ENCODE measurements at regions not wholly inside any gene's neighbourhood (a gene's known extent, or its start where the extent isn't known, plus 50 kb on each side); places are given as distances from the start of the nearest gene placed in this dataset.
A peak's percentile ranks its signal among the peaks of the same experiment; 100 is the strongest.

DNA sequence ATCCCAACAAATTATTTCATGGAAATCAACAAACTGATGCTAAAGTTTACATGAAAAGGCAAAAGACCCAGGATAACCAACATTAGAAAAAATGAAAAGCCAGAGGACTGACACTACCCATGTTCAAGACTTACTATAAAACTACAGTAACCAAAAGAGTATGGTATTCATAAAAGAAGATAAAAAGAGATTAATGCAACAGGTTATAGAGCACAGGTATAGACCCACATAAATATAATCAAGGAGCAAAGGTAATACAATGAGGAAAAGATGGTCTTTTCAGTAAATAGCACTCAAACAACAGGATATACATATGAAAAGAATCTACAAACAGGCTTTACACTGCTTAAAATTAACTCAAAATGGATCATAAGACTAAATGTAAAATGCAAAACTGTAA lies 1342.7 kb downstream of the UQCRFS1 start:
- H4K91ac ChIP-seq (ENCODE audit: low read depth, low read length, poor library complexity) = no peak overlapping the region
- no peak overlapping the region for H2AK5ac ChIP-seq (ENCODE audit: low read depth, low read length)
- H2BK12ac ChIP-seq (ENCODE audit: low read length) = no peak overlapping the region
- H3K27ac ChIP-seq (replicated peaks; ENCODE audit: low read length) = no peak overlapping the region
- H3K4me3 ChIP-seq (ENCODE audit: low read length in 2 of 2) = no peak overlapping the region
- DNase-seq (ENCODE audit: low spot score) = no peak
- H2AFZ ChIP-seq (ENCODE audit: low read length) = no peak overlapping the region
- H3K18ac ChIP-seq (ENCODE audit: low read length) = no peak overlapping the region
- H2BK120ac ChIP-seq (ENCODE audit: low read depth, low read length) = no peak overlapping the region
- no peaks in the 10 kb centered on the region for H3K27me3 ChIP-seq (ENCODE audit: control insufficient read depth in 3 of 3, insufficient read depth in 3 of 3, low read depth in 1 of 3, low read length in 3 of 3)
- no peaks in the 10 kb centered on the region for H3K36me3 ChIP-seq (replicated peaks in 1 of 2; ENCODE audit: control insufficient read depth in 2 of 2, insufficient read depth in 2 of 2, low read length in 2 of 2)
- H3K79me1 ChIP-seq (ENCODE audit: low read depth, low read length) = no peaks in the 10 kb centered on the region
- H3K4me2 ChIP-seq (ENCODE audit: insufficient read depth, low read length, poor library complexity, severe bottlenecking) = no peak overlapping the region
- no peak overlapping the region for H3K4ac ChIP-seq (ENCODE audit: low read length)
- no peak overlapping the region for H3K9ac ChIP-seq (ENCODE audit: low read depth, low read length, poor library complexity)
- H3K4me1 ChIP-seq (ENCODE audit: control insufficient read depth in 2 of 2, insufficient read depth in 1 of 2, low read depth in 1 of 2, low read length in 2 of 2) = no peaks in the 10 kb centered on the region
- H2BK15ac ChIP-seq (ENCODE audit: low read length) = no peak overlapping the region
- peaks cover 0 to 15% of the 10 kb centered on the region in 2 donors for H3K9me3 ChIP-seq (replicated peaks in 1 of 2; ENCODE audit: control insufficient read depth in 2 of 2, insufficient read depth in 1 of 2, low read depth in 1 of 2, low read length in 2 of 2)
- H4K8ac ChIP-seq (ENCODE audit: low read depth, low read length) = no peak overlapping the region
- no peak overlapping the region for H3K14ac ChIP-seq (ENCODE audit: low read length)
- H2BK5ac ChIP-seq (ENCODE audit: low read length) = no peak overlapping the region
- no peak overlapping the region for H3K23ac ChIP-seq (ENCODE audit: low read depth, low read length, poor library complexity)

DNA sequence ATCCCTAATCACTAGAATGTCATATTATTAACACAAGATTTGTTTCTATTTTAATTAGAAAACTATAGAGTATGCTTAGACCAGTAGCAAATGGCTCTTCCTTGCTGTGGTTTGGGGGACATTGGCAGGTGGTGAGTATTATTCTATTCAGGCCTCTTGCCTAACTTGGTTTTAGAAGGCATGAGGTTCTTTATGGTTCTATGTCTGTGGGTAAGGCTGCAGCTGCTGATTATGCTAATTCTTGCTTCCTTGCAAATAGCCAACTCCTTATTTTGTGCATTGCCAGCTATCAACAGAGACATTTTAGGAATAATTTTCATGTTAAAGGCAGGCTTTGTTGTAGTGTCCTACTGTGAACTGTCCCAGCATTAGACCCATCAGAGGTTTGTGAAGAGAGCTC lies 1344.9 kb downstream of the UQCRFS1 start:
- Histone ChIP-seq H3K27me3 (ENCODE audit: control insufficient read depth in 3 of 3, insufficient read depth in 3 of 3, low read depth in 1 of 3, low read length in 3 of 3) (no peaks in the 10 kb centered on the region), H3K23ac (ENCODE audit: low read depth, low read length, poor library complexity) (no peak overlapping the region), H3K79me1 (ENCODE audit: low read depth, low read length) (no peaks in the 10 kb centered on the region), H3K4me3 (ENCODE audit: low read length in 2 of 2) (no peak overlapping the region), H4K8ac (ENCODE audit: low read depth, low read length) (no peak overlapping the region), H3K9ac (ENCODE audit: low read depth, low read length, poor library complexity) (no peak overlapping the region), H3K4me2 (ENCODE audit: insufficient read depth, low read length, poor library complexity, severe bottlenecking) (no peak overlapping the region), H2BK15ac (ENCODE audit: low read length) (no peak overlapping the region), H3K9me3 (replicated peaks in 1 of 2; ENCODE audit: control insufficient read depth in 2 of 2, insufficient read depth in 1 of 2, low read depth in 1 of 2, low read length in 2 of 2) (peaks cover 0 to 8% of the 10 kb centered on the region in 2 donors), H3K18ac (ENCODE audit: low read length) (no peak overlapping the region), H3K27ac (replicated peaks; ENCODE audit: low read length) (no peak overlapping the region), H2BK5ac (ENCODE audit: low read length) (no peak overlapping the region), H2BK120ac (ENCODE audit: low read depth, low read length) (no peak overlapping the region), H3K36me3 (replicated peaks in 1 of 2; ENCODE audit: control insufficient read depth in 2 of 2, insufficient read depth in 2 of 2, low read length in 2 of 2) (no peaks in the 10 kb centered on the region), H3K4me1 (ENCODE audit: control insufficient read depth in 2 of 2, insufficient read depth in 1 of 2, low read depth in 1 of 2, low read length in 2 of 2) (no peaks in the 10 kb centered on the region), H3K4ac (ENCODE audit: low read length) (no peak overlapping the region), H3K14ac (ENCODE audit: low read length) (no peak overlapping the region), H2AK5ac (ENCODE audit: low read depth, low read length) (no peak overlapping the region), H2BK12ac (ENCODE audit: low read length) (no peak overlapping the region), H4K91ac (ENCODE audit: low read depth, low read length, poor library complexity) (no peak overlapping the region), H2AFZ (ENCODE audit: low read length) (no peak overlapping the region)
- no peak for DNase-seq (ENCODE audit: low spot score)

DNA sequence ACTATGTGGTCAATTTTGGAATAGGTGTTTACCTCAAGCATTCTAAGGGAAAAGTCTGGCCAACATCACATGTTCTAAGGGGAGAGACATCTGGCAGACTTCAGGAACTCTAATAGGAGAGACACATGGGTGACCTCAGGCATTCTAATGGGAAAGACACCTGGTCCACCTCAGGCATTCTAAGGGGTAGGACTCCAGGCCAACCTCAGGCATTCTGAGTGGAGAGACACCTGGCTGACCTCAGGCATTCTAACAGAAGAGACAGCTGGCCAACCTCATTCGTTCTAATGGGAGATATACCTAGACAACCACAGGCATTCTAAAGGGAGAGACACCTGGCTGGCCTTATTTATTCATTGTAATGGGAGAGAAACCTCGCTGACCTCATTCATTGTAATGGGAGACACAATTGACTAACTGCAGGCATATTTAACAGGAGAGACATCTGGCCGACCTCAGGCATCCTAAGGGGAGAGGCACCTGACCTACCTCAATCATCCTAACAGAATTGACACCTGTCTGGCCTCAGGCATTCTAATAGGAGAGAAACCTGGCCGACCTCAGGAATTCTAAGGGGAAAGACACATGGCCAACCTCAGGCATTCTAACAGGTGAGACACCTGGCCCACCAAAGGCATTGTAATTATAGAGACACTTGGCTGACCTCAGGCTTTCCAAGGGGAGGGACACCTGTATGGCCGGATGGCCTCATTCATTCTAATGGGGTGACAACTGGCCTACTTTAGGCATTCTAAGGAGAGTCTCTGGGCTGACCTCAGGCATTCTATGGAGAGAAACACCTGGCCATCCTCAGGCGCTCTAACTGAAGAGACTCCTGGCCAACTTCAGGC lies 1346.8 kb downstream of the UQCRFS1 start:
- no peak overlapping the region for H3K4ac ChIP-seq (ENCODE audit: low read length)
- H3K27me3 ChIP-seq (ENCODE audit: control insufficient read depth in 3 of 3, insufficient read depth in 3 of 3, low read depth in 1 of 3, low read length in 3 of 3) = no peaks in the 10 kb centered on the region
- H3K23ac ChIP-seq (ENCODE audit: low read depth, low read length, poor library complexity) = no peak overlapping the region
- H3K79me1 ChIP-seq (ENCODE audit: low read depth, low read length) = no peaks in the 10 kb centered on the region
- no peak overlapping the region for H3K9ac ChIP-seq (ENCODE audit: low read depth, low read length, poor library complexity)
- no peak overlapping the region for H4K8ac ChIP-seq (ENCODE audit: low read depth, low read length)
- no peak overlapping the region for H2BK15ac ChIP-seq (ENCODE audit: low read length)
- H3K4me2 ChIP-seq (ENCODE audit: insufficient read depth, low read length, poor library complexity, severe bottlenecking) = no peak overlapping the region
- no peak overlapping the region for H3K14ac ChIP-seq (ENCODE audit: low read length)
- H3K4me3 ChIP-seq (ENCODE audit: low read length in 2 of 2) = peak overlapping the region in 1 of 2 donors; percentile 51
- no peak overlapping the region for H2BK5ac ChIP-seq (ENCODE audit: low read length)
- no peak overlapping the region for H2AFZ ChIP-seq (ENCODE audit: low read length)
- no peak overlapping the region for H2BK12ac ChIP-seq (ENCODE audit: low read length)
- WGBS, 2 donors (ENCODE audit: extremely low coverage in 2 of 2, insufficient read length in 2 of 2, insufficient replicate concordance in 1 of 2) = no CpG with 5 or more reads among the region's 6 CpGs
- no peak overlapping the region for H2BK120ac ChIP-seq (ENCODE audit: low read depth, low read length)
- H3K18ac ChIP-seq (ENCODE audit: low read length) = no peak overlapping the region
- H3K9me3 ChIP-seq (replicated peaks in 1 of 2; ENCODE audit: control insufficient read depth in 2 of 2, insufficient read depth in 1 of 2, low read depth in 1 of 2, low read length in 2 of 2) = peaks cover 0 to 11% of the 10 kb centered on the region in 2 donors
- H3K27ac ChIP-seq (replicated peaks; ENCODE audit: low read length) = no peak overlapping the region
- H4K91ac ChIP-seq (ENCODE audit: low read depth, low read length, poor library complexity) = no peak overlapping the region
- no peak overlapping the region for H2AK5ac ChIP-seq (ENCODE audit: low read depth, low read length)
- H3K36me3 ChIP-seq (replicated peaks in 1 of 2; ENCODE audit: control insufficient read depth in 2 of 2, insufficient read depth in 2 of 2, low read length in 2 of 2) = no peaks in the 10 kb centered on the region
- H3K4me1 ChIP-seq (ENCODE audit: control insufficient read depth in 2 of 2, insufficient read depth in 1 of 2, low read depth in 1 of 2, low read length in 2 of 2) = no peaks in the 10 kb centered on the region
- no peak for DNase-seq (ENCODE audit: low spot score)

DNA sequence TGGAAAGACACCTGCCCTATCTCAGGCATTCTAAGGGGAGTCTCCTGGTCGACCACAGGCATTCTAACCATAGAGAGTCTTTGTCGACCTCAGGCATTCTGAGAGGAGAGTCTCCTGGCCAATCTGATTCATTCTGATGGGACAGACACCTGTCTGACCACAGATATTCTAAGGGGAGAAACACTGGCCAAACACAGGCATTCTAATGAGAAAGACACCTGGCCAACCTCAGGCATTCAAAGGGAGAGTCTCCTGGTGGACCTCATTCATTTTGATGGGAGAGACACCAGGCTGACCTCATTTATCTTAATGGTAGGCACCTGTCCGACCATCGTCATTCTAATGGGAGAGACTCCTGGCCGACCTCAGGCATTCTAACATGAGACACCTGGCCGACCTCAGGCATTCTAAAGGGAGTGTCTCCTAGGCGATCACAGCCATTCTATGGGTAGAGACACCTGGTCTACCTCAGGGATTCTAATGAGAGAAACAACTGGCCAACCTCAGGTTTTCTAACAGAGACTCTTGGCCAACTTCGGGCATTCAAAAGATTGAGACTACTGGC lies 1351.5 kb downstream of the UQCRFS1 start:
- no peaks in the 10 kb centered on the region for H3K36me3 ChIP-seq (replicated peaks in 1 of 2; ENCODE audit: control insufficient read depth in 2 of 2, insufficient read depth in 2 of 2, low read length in 2 of 2)
- no peaks in the 10 kb centered on the region for H3K4me1 ChIP-seq (ENCODE audit: control insufficient read depth in 2 of 2, insufficient read depth in 1 of 2, low read depth in 1 of 2, low read length in 2 of 2)
- H2AFZ ChIP-seq (ENCODE audit: low read length) = no peak overlapping the region
- no peak overlapping the region for H3K27ac ChIP-seq (replicated peaks; ENCODE audit: low read length)
- no peak overlapping the region for H2BK12ac ChIP-seq (ENCODE audit: low read length)
- no peak overlapping the region for H2BK120ac ChIP-seq (ENCODE audit: low read depth, low read length)
- no peak overlapping the region for H4K8ac ChIP-seq (ENCODE audit: low read depth, low read length)
- H4K91ac ChIP-seq (ENCODE audit: low read depth, low read length, poor library complexity) = no peak overlapping the region
- no peak overlapping the region for H3K4me3 ChIP-seq (ENCODE audit: low read length in 2 of 2)
- no peak overlapping the region for H2AK5ac ChIP-seq (ENCODE audit: low read depth, low read length)
- no peaks in the 10 kb centered on the region for H3K79me1 ChIP-seq (ENCODE audit: low read depth, low read length)
- no peak overlapping the region for H2BK5ac ChIP-seq (ENCODE audit: low read length)
- H3K4me2 ChIP-seq (ENCODE audit: insufficient read depth, low read length, poor library complexity, severe bottlenecking) = no peak overlapping the region
- H3K27me3 ChIP-seq (ENCODE audit: control insufficient read depth in 3 of 3, insufficient read depth in 3 of 3, low read depth in 1 of 3, low read length in 3 of 3) = no peaks in the 10 kb centered on the region
- WGBS, 2 donors (ENCODE audit: extremely low coverage in 2 of 2, insufficient read length in 2 of 2, insufficient replicate concordance in 1 of 2) = no CpG with 5 or more reads among the region's 8 CpGs
- no peak overlapping the region for H3K9ac ChIP-seq (ENCODE audit: low read depth, low read length, poor library complexity)
- no peak overlapping the region for H3K4ac ChIP-seq (ENCODE audit: low read length)
- H3K14ac ChIP-seq (ENCODE audit: low read length) = no peak overlapping the region
- H3K9me3 ChIP-seq (replicated peaks in 1 of 2; ENCODE audit: control insufficient read depth in 2 of 2, insufficient read depth in 1 of 2, low read depth in 1 of 2, low read length in 2 of 2) = peaks cover 0 to 25% of the 10 kb centered on the region in 2 donors
- H3K18ac ChIP-seq (ENCODE audit: low read length) = no peak overlapping the region
- no peak overlapping the region for H2BK15ac ChIP-seq (ENCODE audit: low read length)
- H3K23ac ChIP-seq (ENCODE audit: low read depth, low read length, poor library complexity) = no peak overlapping the region
- no peak for DNase-seq (ENCODE audit: low spot score)

Data from neuronal stem cell (in vitro differentiated cells).